Neuronal stem cell (in vitro differentiated cells): ENCODE measurements at regions not wholly inside any gene's neighbourhood (a gene's known extent, or its start where the extent isn't known, plus 50 kb on each side); places are given as distances from the start of the nearest gene placed in this dataset.

Source experiments
- DNase-seq: peaks from one replicate; pipeline ENCODE4 v3.0.0-alpha.2; 2013; ENCODE audit warnings: low spot score
- H2AFZ ChIP-seq: one replicate; pipeline ENCODE4 v1.6.1; 2013; ENCODE audit warnings: mild to moderate bottlenecking, low read length, inconsistent platforms
- H2AK5ac ChIP-seq: 2 replicates; pipeline ENCODE4 v1.6.1; 2013; ENCODE audit warnings: low read depth, mild to moderate bottlenecking, inconsistent platforms, low read length, moderate library complexity, mixed read lengths
- H2BK120ac ChIP-seq: 2 replicates; pipeline ENCODE4 v1.6.1; 2013; ENCODE audit warnings: low read depth, mild to moderate bottlenecking, inconsistent platforms, low read length, moderate library complexity, mixed read lengths
- H2BK12ac ChIP-seq: one replicate; pipeline ENCODE4 v1.6.1; 2013; ENCODE audit warnings: low read length, inconsistent platforms
- H2BK15ac ChIP-seq: 2 replicates; pipeline ENCODE4 v1.6.1; 2013; ENCODE audit warnings: mild to moderate bottlenecking, low read length, inconsistent platforms, mixed read lengths
- H2BK5ac ChIP-seq: one replicate; pipeline ENCODE4 v1.6.1; 2013; ENCODE audit warnings: inconsistent platforms, mild to moderate bottlenecking, low read length, moderate library complexity
- H3K14ac ChIP-seq: one replicate; pipeline ENCODE4 v1.6.1; 2013; ENCODE audit warnings: low read length, inconsistent platforms
- H3K18ac ChIP-seq: 2 replicates; pipeline ENCODE4 v1.6.1; 2013; ENCODE audit warnings: low read length, inconsistent platforms
- H3K23ac ChIP-seq: 2 replicates; pipeline ENCODE4 v1.6.1; 2013; ENCODE audit warnings: low read depth, mild to moderate bottlenecking, mixed read lengths, low read length, inconsistent platforms; ENCODE audit not compliant: poor library complexity
- H3K27ac ChIP-seq: replicated peaks from 3 replicates; pipeline ENCODE4 v1.5.1; 2013; ENCODE audit warnings: low read length, inconsistent platforms
- H3K27me3 ChIP-seq, 3 experiments: 2 replicates each; pipeline ENCODE4 v1.6.1; 2013; ENCODE audit warnings: low read length in 3 of 3, mild to moderate bottlenecking in 2 of 3, inconsistent platforms in 1 of 3, low read depth in 1 of 3, mixed read lengths in 1 of 3, moderate library complexity in 1 of 3; ENCODE audit not compliant: control insufficient read depth in 3 of 3, insufficient read depth in 3 of 3
- H3K36me3 ChIP-seq, 2 donors: replicated peaks in 1 of 2; 2 replicates each; pipeline ENCODE4 v1.6.1; 2013; ENCODE audit warnings: low read length in 2 of 2; ENCODE audit not compliant: control insufficient read depth in 2 of 2, insufficient read depth in 2 of 2
- H3K4ac ChIP-seq: 2 replicates; pipeline ENCODE4 v1.6.1; 2013; ENCODE audit warnings: inconsistent platforms, mild to moderate bottlenecking, low read length, moderate library complexity
- H3K4me1 ChIP-seq, 2 donors: 1 replicate in 1 of 2; 2 replicates in 1 of 2; pipeline ENCODE4 v1.6.1; 2013; ENCODE audit warnings: low read length in 2 of 2, low read depth in 1 of 2; ENCODE audit not compliant: control insufficient read depth in 2 of 2, insufficient read depth in 1 of 2
- H3K4me2 ChIP-seq: one replicate; pipeline ENCODE4 v1.6.1; 2013; ENCODE audit warnings: mild to moderate bottlenecking, low read length, inconsistent platforms; ENCODE audit not compliant: insufficient read depth, poor library complexity, severe bottlenecking
- H3K4me3 ChIP-seq, 2 donors: 2 replicates each; pipeline ENCODE4 v1.5.1; 2013; ENCODE audit warnings: low read length in 2 of 2, mild to moderate bottlenecking in 2 of 2, inconsistent platforms in 1 of 2, moderate library complexity in 1 of 2
- H3K79me1 ChIP-seq: one replicate; pipeline ENCODE4 v1.6.1; 2013; ENCODE audit warnings: low read depth, mild to moderate bottlenecking, inconsistent platforms, low read length, moderate library complexity
- H3K9ac ChIP-seq: one replicate; pipeline ENCODE4 v1.6.1; 2013; ENCODE audit warnings: mild to moderate bottlenecking, low read depth, low read length, inconsistent platforms; ENCODE audit not compliant: poor library complexity
- H3K9me3 ChIP-seq, 2 donors: replicated peaks in 1 of 2; 2 replicates each; pipeline versions ENCODE3 to v1.6.1; 2013; ENCODE audit warnings: low read length in 2 of 2, mild to moderate bottlenecking in 2 of 2, inconsistent platforms in 1 of 2, low read depth in 1 of 2, mixed read lengths in 1 of 2, moderate library complexity in 1 of 2; ENCODE audit not compliant: control insufficient read depth in 2 of 2, insufficient read depth in 1 of 2
- H4K8ac ChIP-seq: one replicate; pipeline ENCODE4 v1.6.1; 2013; ENCODE audit warnings: low read depth, mild to moderate bottlenecking, inconsistent platforms, low read length, moderate library complexity
- H4K91ac ChIP-seq: one replicate; pipeline ENCODE4 v1.6.1; 2013; ENCODE audit warnings: low read length, low read depth, mild to moderate bottlenecking, inconsistent platforms; ENCODE audit not compliant: poor library complexity
- WGBS, 2 donors: extraction: QIAGEN DNeasy Blood & Tissue Kit; methylation state at CpG; one replicate each; pipeline ENCODE4 v1.1.7; 2013; ENCODE audit warnings: missing lambda C conversion rate in 2 of 2, mixed read lengths in 1 of 2; ENCODE audit not compliant: insufficient read length in 2 of 2, insufficient replicate concordance in 1 of 2; ENCODE audit errors: extremely low coverage in 2 of 2; 5-methylcytosine and 5-hydroxymethylcytosine counted together

GRCh38 chr13:63643543-63643942 is 2227.9 kb upstream of the PCDH20 start:
- no peak overlapping the region for H3K4me2 ChIP-seq
- no CpG with 5 or more reads among the region's 1 CpG for WGBS, 2 donors
- no peak overlapping the region for H3K4ac ChIP-seq
- H3K14ac ChIP-seq: no peak overlapping the region
- no peak overlapping the region for H2BK12ac ChIP-seq
- no peak overlapping the region for H4K91ac ChIP-seq
- no peak overlapping the region for H3K23ac ChIP-seq
- no peak for DNase-seq
- H3K27ac ChIP-seq: no peak overlapping the region
- H2AFZ ChIP-seq: no peak overlapping the region
- H4K8ac ChIP-seq: no peak overlapping the region
- no peak overlapping the region for H2AK5ac ChIP-seq
- no peaks in the 10 kb centered on the region for H3K4me1 ChIP-seq
- H3K18ac ChIP-seq: no peak overlapping the region
- H3K27me3 ChIP-seq: no peaks in the 10 kb centered on the region
- no peaks in the 10 kb centered on the region for H3K36me3 ChIP-seq
- no peak overlapping the region for H2BK120ac ChIP-seq
- no peaks in the 10 kb centered on the region for H3K9me3 ChIP-seq
- no peak overlapping the region for H2BK15ac ChIP-seq
- H3K9ac ChIP-seq: no peak overlapping the region
- H3K79me1 ChIP-seq: no peaks in the 10 kb centered on the region
- H2BK5ac ChIP-seq: no peak overlapping the region
- no peak overlapping the region for H3K4me3 ChIP-seq

DNA sequence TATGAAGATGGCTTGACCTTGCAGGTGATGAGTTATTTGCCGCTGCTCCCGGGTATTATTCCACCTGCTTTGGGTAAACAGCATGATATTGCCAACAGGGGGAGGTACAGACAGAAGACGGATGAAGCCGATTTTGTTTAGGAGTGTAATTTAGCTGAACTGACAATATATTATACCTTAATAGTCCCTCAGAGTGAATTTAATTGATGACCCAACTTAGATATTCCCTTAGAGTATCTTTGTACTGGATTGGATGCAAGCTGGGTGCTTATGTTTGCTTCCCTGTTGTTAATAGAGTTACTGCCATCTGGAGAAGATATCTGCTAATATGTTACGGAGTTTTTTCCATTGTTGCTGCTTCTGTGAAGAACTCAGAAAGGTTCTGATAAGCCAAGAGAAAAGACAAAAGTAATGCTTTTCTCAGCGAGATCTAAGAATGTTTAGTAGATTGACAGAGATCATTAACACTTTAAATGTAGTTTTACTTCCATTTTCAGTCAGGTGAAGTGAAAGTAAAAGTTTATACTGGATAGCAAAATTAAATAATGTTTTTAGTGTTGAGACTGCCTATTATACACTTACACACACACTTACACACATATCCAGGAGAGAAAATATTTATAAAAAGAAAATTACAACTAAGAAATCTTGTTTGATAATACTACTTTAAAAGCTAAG is 2220.8 kb upstream of the PCDH20 start:
- Histone ChIP-seq H2BK12ac (no peak overlapping the region), H3K36me3 (no peaks in the 10 kb centered on the region), H3K4me1 (no peaks in the 10 kb centered on the region), H3K18ac (no peak overlapping the region), H2BK15ac (no peak overlapping the region), H3K9me3 (no peaks in the 10 kb centered on the region), H3K4me3 (no peak overlapping the region), H3K14ac (no peak overlapping the region), H4K8ac (no peak overlapping the region), H3K27ac (no peak overlapping the region), H2BK5ac (no peak overlapping the region), H3K9ac (no peak overlapping the region), H2AFZ (peak overlapping the region; percentile 64), H3K79me1 (no peaks in the 10 kb centered on the region), H3K4ac (no peak overlapping the region), H2BK120ac (no peak overlapping the region), H3K27me3 (no peaks in the 10 kb centered on the region), H3K4me2 (no peak overlapping the region), H4K91ac (no peak overlapping the region), H3K23ac (no peak overlapping the region), H2AK5ac (no peak overlapping the region)
- DNase-seq: no peak
- WGBS, 2 donors: no CpG with 5 or more reads among the region's 6 CpGs

DNA sequence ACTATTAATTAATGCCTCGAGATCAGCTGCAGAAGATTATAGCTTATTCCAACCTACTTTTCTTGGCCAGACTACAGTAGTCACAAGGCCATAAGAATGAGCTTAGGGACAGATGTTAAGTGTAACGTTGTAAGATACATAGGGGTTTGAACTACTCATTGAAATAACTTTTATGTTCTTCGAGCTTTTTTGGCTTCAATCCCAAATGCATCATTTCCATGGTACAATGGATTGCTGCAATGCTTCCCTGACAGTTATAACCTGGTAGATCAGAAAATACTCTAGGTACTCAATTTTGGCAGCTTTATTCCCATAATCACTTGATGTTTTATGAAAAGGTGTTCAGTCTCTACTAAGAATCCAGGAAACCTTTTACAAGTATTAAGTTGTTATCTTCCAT is 2216.7 kb upstream of the PCDH20 start:
- Histone ChIP-seq H2BK15ac (no peak overlapping the region), H4K91ac (no peak overlapping the region), H3K4me1 (no peaks in the 10 kb centered on the region), H4K8ac (no peak overlapping the region), H2AFZ (no peak overlapping the region), H3K4me3 (no peak overlapping the region), H3K9me3 (no peaks in the 10 kb centered on the region), H2AK5ac (no peak overlapping the region), H3K18ac (no peak overlapping the region), H3K9ac (no peak overlapping the region), H3K4me2 (no peak overlapping the region), H3K36me3 (no peaks in the 10 kb centered on the region), H2BK12ac (no peak overlapping the region), H3K4ac (no peak overlapping the region), H2BK120ac (no peak overlapping the region), H3K79me1 (no peaks in the 10 kb centered on the region), H3K27me3 (no peaks in the 10 kb centered on the region), H3K23ac (no peak overlapping the region), H3K27ac (no peak overlapping the region), H3K14ac (no peak overlapping the region), H2BK5ac (no peak overlapping the region)
- WGBS, 2 donors: no CpG with 5 or more reads among the region's 3 CpGs
- DNase-seq: no peak

DNA sequence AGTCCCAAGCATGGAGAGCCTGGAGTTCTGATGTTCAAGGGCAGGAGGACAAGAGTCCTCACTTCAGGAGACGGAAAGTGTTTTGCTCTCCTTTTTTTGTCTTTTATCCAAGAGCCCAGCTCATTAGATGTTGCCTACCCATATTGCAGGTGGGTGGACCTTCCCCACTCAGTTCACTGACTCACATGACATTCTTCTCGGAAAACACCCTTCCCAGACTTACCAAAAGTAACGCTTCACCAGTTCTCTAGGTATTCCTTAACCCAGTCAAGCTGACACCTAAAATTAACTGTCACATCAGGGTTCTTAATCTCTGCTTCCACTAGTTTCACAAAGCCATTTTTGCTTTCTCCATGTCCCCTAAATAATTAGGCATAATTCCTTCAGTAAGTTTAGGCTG is 2215.4 kb upstream of the PCDH20 start:
- WGBS, 2 donors: no CpG with 5 or more reads among the region's 3 CpGs
- no peak overlapping the region for H3K4me3 ChIP-seq

More for the DNA sequence above, 2215.4 kb upstream of the PCDH20 start:
- H3K4ac ChIP-seq: no peak overlapping the region
- H3K27ac ChIP-seq: no peak overlapping the region
- no peak overlapping the region for H3K23ac ChIP-seq
- H3K4me1 ChIP-seq: no peaks in the 10 kb centered on the region
- H3K27me3 ChIP-seq: no peaks in the 10 kb centered on the region
- no peak overlapping the region for H2AFZ ChIP-seq
- H4K91ac ChIP-seq: no peak overlapping the region
- no peak overlapping the region for H2BK15ac ChIP-seq
- no peaks in the 10 kb centered on the region for H3K79me1 ChIP-seq
- H2BK120ac ChIP-seq: no peak overlapping the region
- H3K4me2 ChIP-seq: no peak overlapping the region
- no peak overlapping the region for H4K8ac ChIP-seq
- H2AK5ac ChIP-seq: no peak overlapping the region
- H2BK5ac ChIP-seq: no peak overlapping the region
- H3K18ac ChIP-seq: no peak overlapping the region
- DNase-seq: no peak
- H3K14ac ChIP-seq: no peak overlapping the region
- H2BK12ac ChIP-seq: no peak overlapping the region
- no peaks in the 10 kb centered on the region for H3K36me3 ChIP-seq
- H3K9ac ChIP-seq: no peak overlapping the region
- H3K9me3 ChIP-seq: no peaks in the 10 kb centered on the region
